Esophagus squamous epithelium (tissue), 4 donors: ENCODE measurements at regions not wholly inside any gene's neighbourhood (a gene's known extent, or its start where the extent isn't known, plus 50 kb on each side); places are given as distances from the start of the nearest gene placed in this dataset.

Experiments used
- POLR2A ChIP-seq, 4 donors: fragments of 450-650 bp; IDR thresholded peaks; one replicate each; pipeline ENCODE4 v1.6.1; 2017; ENCODE audit warnings: antibody characterized with exemption in 4 of 4, mild to moderate bottlenecking in 4 of 4, moderate library complexity in 3 of 4
- TF ChIP-seq, protein P1 (sequence below), 6 experiments: fragments of 450-650 bp in 4 of 6; fragments of 200-600 bp in 2 of 6; sonication (generic) in 2 of 6; IDR thresholded peaks; one replicate each; pipeline ENCODE4 v1.5.1; 2016 to 2019; ENCODE audit warnings: antibody characterized with exemption in 6 of 6, mild to moderate bottlenecking in 4 of 6, moderate library complexity in 4 of 6

DNA sequence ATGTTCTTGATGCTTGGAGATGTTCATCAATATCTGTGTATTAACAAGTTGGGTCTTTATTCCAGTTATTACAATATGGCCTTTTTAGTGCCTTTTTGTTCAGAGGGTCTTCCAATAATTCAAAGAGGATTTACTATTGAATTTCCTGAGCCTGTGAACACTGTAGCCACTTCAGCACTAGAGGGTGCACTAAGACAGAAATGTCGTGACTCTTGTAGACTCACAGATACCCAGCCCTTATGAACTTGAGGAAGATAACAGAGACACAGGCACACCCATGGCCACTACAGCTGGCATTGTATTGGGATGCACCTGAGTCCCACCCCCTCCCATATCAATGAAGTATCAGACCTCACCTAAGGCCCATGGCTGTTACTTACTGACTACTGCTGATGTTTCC is 54.4 kb upstream of the ACTRT1 start:
- TF ChIP-seq POLR2A (IDR thresholded peaks at IDR 0.05): no peak
- TF ChIP-seq, protein P1, sequence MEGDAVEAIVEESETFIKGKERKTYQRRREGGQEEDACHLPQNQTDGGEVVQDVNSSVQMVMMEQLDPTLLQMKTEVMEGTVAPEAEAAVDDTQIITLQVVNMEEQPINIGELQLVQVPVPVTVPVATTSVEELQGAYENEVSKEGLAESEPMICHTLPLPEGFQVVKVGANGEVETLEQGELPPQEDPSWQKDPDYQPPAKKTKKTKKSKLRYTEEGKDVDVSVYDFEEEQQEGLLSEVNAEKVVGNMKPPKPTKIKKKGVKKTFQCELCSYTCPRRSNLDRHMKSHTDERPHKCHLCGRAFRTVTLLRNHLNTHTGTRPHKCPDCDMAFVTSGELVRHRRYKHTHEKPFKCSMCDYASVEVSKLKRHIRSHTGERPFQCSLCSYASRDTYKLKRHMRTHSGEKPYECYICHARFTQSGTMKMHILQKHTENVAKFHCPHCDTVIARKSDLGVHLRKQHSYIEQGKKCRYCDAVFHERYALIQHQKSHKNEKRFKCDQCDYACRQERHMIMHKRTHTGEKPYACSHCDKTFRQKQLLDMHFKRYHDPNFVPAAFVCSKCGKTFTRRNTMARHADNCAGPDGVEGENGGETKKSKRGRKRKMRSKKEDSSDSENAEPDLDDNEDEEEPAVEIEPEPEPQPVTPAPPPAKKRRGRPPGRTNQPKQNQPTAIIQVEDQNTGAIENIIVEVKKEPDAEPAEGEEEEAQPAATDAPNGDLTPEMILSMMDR (IDR thresholded peaks at IDR 0.05): peak in 1 of 6 experiments; percentile 38
